ENCODE measurements at regions not wholly inside any gene's neighbourhood (a gene's known extent, or its start where the extent isn't known, plus 50 kb on each side); places are given as distances from the start of the nearest gene placed in this dataset.

DNA sequence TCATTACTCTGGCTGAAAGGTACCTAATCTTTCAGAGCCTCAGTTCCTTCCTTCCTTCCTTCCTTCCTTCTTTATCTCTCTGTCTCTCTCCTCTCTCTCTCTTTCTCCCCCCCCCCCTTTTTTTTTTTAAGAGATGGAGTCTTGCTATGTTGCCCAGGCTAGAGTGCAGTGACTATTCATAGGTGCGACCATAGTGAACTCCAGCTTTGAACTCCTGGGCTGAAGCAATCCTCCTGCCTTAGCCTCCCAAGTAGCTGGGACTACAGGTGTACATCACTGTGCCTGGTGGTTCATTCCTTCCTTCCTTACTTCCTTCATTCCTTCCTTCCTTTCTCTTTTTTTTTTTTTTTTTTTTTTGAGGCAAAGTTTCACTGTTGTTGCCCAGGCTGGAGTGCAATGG lies 64.3 kb upstream of the MAP4K3 start:
- TF ChIP-seq, protein P1, sequence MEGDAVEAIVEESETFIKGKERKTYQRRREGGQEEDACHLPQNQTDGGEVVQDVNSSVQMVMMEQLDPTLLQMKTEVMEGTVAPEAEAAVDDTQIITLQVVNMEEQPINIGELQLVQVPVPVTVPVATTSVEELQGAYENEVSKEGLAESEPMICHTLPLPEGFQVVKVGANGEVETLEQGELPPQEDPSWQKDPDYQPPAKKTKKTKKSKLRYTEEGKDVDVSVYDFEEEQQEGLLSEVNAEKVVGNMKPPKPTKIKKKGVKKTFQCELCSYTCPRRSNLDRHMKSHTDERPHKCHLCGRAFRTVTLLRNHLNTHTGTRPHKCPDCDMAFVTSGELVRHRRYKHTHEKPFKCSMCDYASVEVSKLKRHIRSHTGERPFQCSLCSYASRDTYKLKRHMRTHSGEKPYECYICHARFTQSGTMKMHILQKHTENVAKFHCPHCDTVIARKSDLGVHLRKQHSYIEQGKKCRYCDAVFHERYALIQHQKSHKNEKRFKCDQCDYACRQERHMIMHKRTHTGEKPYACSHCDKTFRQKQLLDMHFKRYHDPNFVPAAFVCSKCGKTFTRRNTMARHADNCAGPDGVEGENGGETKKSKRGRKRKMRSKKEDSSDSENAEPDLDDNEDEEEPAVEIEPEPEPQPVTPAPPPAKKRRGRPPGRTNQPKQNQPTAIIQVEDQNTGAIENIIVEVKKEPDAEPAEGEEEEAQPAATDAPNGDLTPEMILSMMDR (IDR thresholded peaks at IDR 0.05): no peak
- TF ChIP-seq POLR2A (IDR thresholded peaks at IDR 0.05): no peak
- TF ChIP-seq POLR2AphosphoS5 (IDR thresholded peaks at IDR 0.05; ENCODE audit: insufficient read depth in 1 of 2, low read depth in 1 of 2): no peak
- Histone ChIP-seq H3K4me1 (peaks cover 27% of the 10 kb centered on the region), H3K27ac (no peak overlapping the region), H3K36me3 (no peaks in the 10 kb centered on the region), H3K9me3 (no peaks in the 10 kb centered on the region), H3K4me3 (no peak overlapping the region), H3K27me3 (no peaks in the 10 kb centered on the region)
- intact Hi-C loops (cut with DNase I): loop anchor here (10.0 kb wide), 1 partner anchor 67 kb away; the partner anchor contains the start of gene MAP4K3
- no peak for DNase-seq (ENCODE audit: extremely low spot score in 2 of 2)

DNA sequence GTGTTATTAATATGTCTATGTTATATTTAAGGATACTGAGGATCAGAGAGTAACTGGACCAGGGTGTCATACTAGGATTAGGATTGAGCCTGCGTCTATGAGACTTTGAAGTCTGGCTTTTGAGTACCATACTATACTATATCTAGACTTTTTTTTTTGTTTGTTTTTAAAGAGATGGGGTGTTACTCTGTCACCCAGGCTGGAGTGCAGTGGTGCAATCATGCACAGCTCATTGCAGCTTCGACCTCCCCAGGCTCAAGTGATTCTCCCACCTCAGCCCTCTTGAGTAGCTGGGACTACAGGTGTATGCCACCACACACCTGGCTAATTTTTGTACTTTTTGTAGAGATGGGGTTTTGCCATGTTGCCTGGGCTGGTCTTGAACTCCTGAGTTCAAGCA lies 66.2 kb upstream of the MAP4K3 start:
- Histone ChIP-seq H3K4me3 (no peak overlapping the region), H3K27me3 (no peaks in the 10 kb centered on the region), H3K4me1 (peaks cover 27% of the 10 kb centered on the region), H3K27ac (no peak overlapping the region), H3K36me3 (no peaks in the 10 kb centered on the region), H3K9me3 (no peaks in the 10 kb centered on the region)
- intact Hi-C loops (cut with DNase I): loop anchor here (10.0 kb wide), 1 partner anchor 68 kb away; the partner anchor contains the start of gene MAP4K3
- no peak for DNase-seq (ENCODE audit: extremely low spot score in 2 of 2)
- TF ChIP-seq, protein P1 (IDR thresholded peaks at IDR 0.05): no peak
- TF ChIP-seq POLR2A (IDR thresholded peaks at IDR 0.05): no peak
- no peak for TF ChIP-seq POLR2AphosphoS5 (IDR thresholded peaks at IDR 0.05; ENCODE audit: insufficient read depth in 1 of 2, low read depth in 1 of 2)

DNA sequence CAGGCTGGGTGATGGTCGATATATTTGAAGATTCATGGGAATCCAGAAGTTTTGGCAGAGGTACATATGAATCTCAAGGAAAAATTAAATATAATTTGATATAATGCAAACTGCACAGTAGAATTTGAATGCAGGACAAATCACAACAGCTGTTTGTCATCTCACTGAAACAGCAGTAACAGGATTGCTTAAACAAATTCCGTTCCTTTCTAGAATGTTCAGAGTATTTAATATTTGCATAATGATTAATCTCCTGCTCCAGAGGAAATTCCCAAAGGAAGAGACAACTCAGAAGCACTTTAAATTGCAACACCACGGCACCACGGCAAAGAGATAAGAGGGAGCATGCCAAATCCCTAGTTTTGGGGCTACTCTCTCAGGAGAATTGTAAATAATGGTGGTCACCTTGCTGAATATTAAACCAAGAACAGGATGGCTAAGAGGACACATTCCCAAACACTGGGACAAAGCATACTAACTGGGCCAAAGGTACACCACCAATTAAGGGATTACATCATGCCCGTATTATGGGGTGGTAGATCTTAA lies 67.8 kb upstream of the MAP4K3 start:
- no peaks in the 10 kb centered on the region for H3K27me3 ChIP-seq
- no peaks in the 10 kb centered on the region for H3K36me3 ChIP-seq
- H3K27ac ChIP-seq: peak overlapping the region; percentile 62
- no peak for DNase-seq (ENCODE audit: extremely low spot score in 2 of 2)
- peak overlapping the region in 1 of 2 donors; percentile 3 for H3K4me3 ChIP-seq
- H3K4me1 ChIP-seq: peaks cover 23% of the 10 kb centered on the region
- TF ChIP-seq POLR2AphosphoS5 (IDR thresholded peaks at IDR 0.05; ENCODE audit: insufficient read depth in 1 of 2, low read depth in 1 of 2): peak; percentile 27 to 34
- TF ChIP-seq, protein P1 (IDR thresholded peaks at IDR 0.05): no peak
- no peak for TF ChIP-seq POLR2A (IDR thresholded peaks at IDR 0.05)
- H3K9me3 ChIP-seq: no peaks in the 10 kb centered on the region
- intact Hi-C loops (cut with DNase I): loop anchor here (5.0 to 10.0 kb wide), 2 partner anchors 70 to 128 kb away; partner anchors contain the start of gene MAP4K3

DNA sequence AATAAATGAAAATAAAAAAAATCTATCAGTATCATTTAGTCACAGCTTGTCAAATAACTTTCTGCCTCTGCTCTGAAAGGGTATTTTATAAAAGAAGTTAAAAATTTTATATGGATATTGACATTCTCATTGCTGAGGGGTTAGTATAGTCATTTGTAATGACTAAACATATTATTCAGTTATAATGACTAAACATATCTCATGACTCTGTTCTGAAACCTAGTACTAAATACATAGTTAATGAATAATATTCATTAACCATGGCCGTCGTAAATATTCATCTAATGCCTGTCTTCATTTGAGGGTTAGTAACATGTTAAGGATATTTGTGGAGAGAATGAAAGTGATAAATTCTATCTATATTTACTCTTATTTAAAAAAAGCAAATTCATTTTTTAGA lies 69.1 kb upstream of the MAP4K3 start:
- DNase-seq (ENCODE audit: extremely low spot score in 2 of 2): no peak
- TF ChIP-seq POLR2AphosphoS5 (IDR thresholded peaks at IDR 0.05; ENCODE audit: insufficient read depth in 1 of 2, low read depth in 1 of 2): no peak
- TF ChIP-seq, protein P1 (IDR thresholded peaks at IDR 0.05): no peak
- no peak for TF ChIP-seq POLR2A (IDR thresholded peaks at IDR 0.05)
- Histone ChIP-seq H3K9me3 (no peaks in the 10 kb centered on the region), H3K4me1 (peaks cover 27% of the 10 kb centered on the region), H3K36me3 (no peaks in the 10 kb centered on the region), H3K27ac (no peak overlapping the region), H3K27me3 (no peaks in the 10 kb centered on the region), H3K4me3 (no peak overlapping the region)
- intact Hi-C loops (cut with DNase I): loop anchor here (5.0 to 10.0 kb wide), 2 partner anchors 71 to 129 kb away; partner anchors contain the start of gene MAP4K3

DNA sequence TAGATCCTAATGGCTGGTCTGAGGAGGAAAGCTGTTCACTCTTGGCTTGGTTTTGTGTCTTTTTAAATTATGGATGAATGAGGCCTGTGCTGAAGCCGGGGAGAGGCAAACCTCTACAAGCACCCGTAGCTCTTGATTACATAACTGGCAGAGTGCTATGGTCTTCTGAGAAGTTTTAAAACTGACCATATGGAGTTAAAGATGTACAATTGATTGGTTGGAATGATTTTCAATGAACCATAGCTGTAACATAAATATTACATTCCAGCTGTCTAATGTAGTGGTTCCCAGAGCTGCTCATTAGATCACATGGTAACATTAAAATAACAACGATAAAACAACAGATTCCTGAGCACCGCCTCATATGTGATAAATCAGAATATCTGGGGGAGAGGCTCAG lies 71.1 kb upstream of the MAP4K3 start:
- H3K9me3 ChIP-seq: no peaks in the 10 kb centered on the region
- no peaks in the 10 kb centered on the region for H3K36me3 ChIP-seq
- no peak for DNase-seq (ENCODE audit: extremely low spot score in 2 of 2)
- H3K27ac ChIP-seq: no peak overlapping the region
- intact Hi-C loops (cut with DNase I): loop anchor here (5.0 to 10.0 kb wide), 2 partner anchors 73 to 131 kb away; partner anchors contain the start of gene MAP4K3
- no peak overlapping the region for H3K4me3 ChIP-seq
- no peaks in the 10 kb centered on the region for H3K27me3 ChIP-seq
- H3K4me1 ChIP-seq: peaks cover 43% of the 10 kb centered on the region
- no peak for TF ChIP-seq POLR2A (IDR thresholded peaks at IDR 0.05)
- no peak for TF ChIP-seq POLR2AphosphoS5 (IDR thresholded peaks at IDR 0.05; ENCODE audit: insufficient read depth in 1 of 2, low read depth in 1 of 2)
- TF ChIP-seq, protein P1 (IDR thresholded peaks at IDR 0.05): no peak
